Endothelial cell (in vitro differentiated cells): ENCODE measurements at regions not wholly inside any gene's neighbourhood (a gene's known extent, or its start where the extent isn't known, plus 50 kb on each side); places are given as distances from the start of the nearest gene placed in this dataset.

ENCODE experiments used
- DNase-seq: peaks from one replicate; pipeline ENCODE4 v3.0.0; 2021; ENCODE audit warnings: low spot score
- H3K27ac Mint-ChIP-seq: one replicate; pipeline ENCODE4 v1.8.0; 2021; ENCODE audit warnings: mixed read lengths, inconsistent platforms; ENCODE audit not compliant: unreplicated experiment
- H3K27me3 Mint-ChIP-seq: one replicate; pipeline ENCODE4 v1.8.0; 2021; ENCODE audit warnings: mild to moderate bottlenecking, moderate library complexity, mixed read lengths, inconsistent platforms; ENCODE audit not compliant: unreplicated experiment
- H3K36me3 Mint-ChIP-seq: one replicate; pipeline ENCODE4 v1.8.0; 2021; ENCODE audit warnings: mild to moderate bottlenecking, low read depth, mixed read lengths, inconsistent platforms; ENCODE audit not compliant: unreplicated experiment
- H3K4me1 Mint-ChIP-seq: one replicate; pipeline ENCODE4 v1.8.0; 2021; ENCODE audit warnings: mild to moderate bottlenecking, mixed read lengths, inconsistent platforms; ENCODE audit not compliant: unreplicated experiment
- H3K4me3 Mint-ChIP-seq: one replicate; pipeline ENCODE4 v1.8.0; 2021; ENCODE audit warnings: mild to moderate bottlenecking, mixed read lengths, inconsistent platforms; ENCODE audit not compliant: unreplicated experiment
- H3K9me3 Mint-ChIP-seq: one replicate; pipeline ENCODE4 v1.8.0; 2021; ENCODE audit warnings: mixed read lengths, inconsistent platforms; ENCODE audit not compliant: unreplicated experiment
- TF ChIP-seq, protein P1 (sequence below): fragments of 200-600 bp; sonication (generic); IDR thresholded peaks from one replicate; pipeline ENCODE4 v1.5.0; 2021; ENCODE audit warnings: antibody characterized with exemption; ENCODE audit not compliant: unreplicated experiment

GRCh38 chr11:34790620-34791019, 125.6 kb downstream of the APIP start:
- H3K9me3 Mint-ChIP-seq = no peaks in the 10 kb centered on the region

DNA sequence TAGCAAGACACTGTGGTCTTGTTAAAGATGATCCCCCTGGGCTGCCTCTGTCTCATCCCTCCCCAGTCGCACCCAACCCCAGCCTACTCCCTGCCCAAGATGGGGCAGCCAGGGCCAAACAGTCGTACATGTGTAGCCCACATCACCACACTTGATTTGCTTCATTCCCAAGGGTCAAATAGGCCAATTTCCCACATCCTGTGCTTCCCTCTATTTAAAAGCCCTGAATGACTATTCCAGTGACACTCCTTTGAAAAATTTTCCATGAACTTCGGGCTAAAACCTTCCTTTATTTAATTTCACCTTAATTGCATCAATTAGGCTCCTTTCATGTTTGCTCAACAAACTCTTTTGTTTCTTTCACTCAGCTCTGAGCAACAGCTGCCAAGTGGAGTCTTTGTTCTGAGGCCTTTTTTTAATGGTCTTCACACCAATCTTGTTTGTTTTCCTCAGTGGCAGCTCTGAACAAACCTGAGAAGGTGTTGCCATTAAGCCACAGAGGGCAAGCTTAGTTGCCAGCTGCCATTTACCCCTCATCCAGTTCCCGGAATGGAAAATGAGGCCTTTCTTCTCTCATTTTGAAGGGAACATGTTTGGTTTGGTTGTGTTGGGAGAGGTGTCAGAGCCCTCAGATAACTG, 126.9 kb downstream of the APIP start:
- TF ChIP-seq, protein P1, sequence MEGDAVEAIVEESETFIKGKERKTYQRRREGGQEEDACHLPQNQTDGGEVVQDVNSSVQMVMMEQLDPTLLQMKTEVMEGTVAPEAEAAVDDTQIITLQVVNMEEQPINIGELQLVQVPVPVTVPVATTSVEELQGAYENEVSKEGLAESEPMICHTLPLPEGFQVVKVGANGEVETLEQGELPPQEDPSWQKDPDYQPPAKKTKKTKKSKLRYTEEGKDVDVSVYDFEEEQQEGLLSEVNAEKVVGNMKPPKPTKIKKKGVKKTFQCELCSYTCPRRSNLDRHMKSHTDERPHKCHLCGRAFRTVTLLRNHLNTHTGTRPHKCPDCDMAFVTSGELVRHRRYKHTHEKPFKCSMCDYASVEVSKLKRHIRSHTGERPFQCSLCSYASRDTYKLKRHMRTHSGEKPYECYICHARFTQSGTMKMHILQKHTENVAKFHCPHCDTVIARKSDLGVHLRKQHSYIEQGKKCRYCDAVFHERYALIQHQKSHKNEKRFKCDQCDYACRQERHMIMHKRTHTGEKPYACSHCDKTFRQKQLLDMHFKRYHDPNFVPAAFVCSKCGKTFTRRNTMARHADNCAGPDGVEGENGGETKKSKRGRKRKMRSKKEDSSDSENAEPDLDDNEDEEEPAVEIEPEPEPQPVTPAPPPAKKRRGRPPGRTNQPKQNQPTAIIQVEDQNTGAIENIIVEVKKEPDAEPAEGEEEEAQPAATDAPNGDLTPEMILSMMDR = no peak
- H3K9me3 Mint-ChIP-seq = no peaks in the 10 kb centered on the region
- DNase-seq = no peak
- no peak overlapping the region for H3K27ac Mint-ChIP-seq
- peaks cover 11% of the 10 kb centered on the region for H3K36me3 Mint-ChIP-seq
- no peak overlapping the region for H3K4me3 Mint-ChIP-seq
- H3K4me1 Mint-ChIP-seq = peaks cover 3% of the 10 kb centered on the region
- no peaks in the 10 kb centered on the region for H3K27me3 Mint-ChIP-seq

More at GRCh38 chr11:34790620-34791019, 125.6 kb downstream of the APIP start:
- Mint-ChIP-seq H3K4me1 (peaks cover 8% of the 10 kb centered on the region), H3K36me3 (peaks cover 13% of the 10 kb centered on the region), H3K27me3 (no peaks in the 10 kb centered on the region), H3K4me3 (no peak overlapping the region), H3K27ac (no peak overlapping the region)
- TF ChIP-seq, protein P1 = no peak
- DNase-seq = no peak

- no peak for DNase-seq
- Mint-ChIP-seq H3K9me3 (no peaks in the 10 kb centered on the region), H3K27me3 (no peaks in the 10 kb centered on the region), H3K27ac (no peak overlapping the region), H3K36me3 (peaks cover 11% of the 10 kb centered on the region), H3K4me3 (no peak overlapping the region), H3K4me1 (peaks cover 3% of the 10 kb centered on the region)
- TF ChIP-seq, protein P1 = no peak
Measured at GRCh38 chr11:34788642-34789041, 127.5 kb downstream of the APIP start.

DNA sequence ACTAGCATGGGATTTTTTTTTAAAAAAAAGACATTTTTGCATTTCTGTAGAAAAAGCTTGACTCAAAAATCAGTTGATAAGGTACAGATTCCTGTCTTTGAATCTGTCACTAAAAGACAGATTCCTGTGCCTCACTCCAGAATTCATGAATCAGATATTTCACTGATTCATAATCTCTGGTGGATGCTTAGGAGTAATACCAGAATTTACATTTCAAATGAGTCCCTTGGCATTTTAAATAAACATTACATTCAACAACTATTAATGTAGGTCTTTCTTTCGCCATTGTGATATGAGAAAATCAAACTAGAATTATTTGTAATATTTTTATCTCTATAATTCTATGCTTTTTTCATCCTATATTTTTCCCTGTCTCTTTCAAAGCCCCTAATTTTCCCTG, 128.3 kb downstream of the APIP start:
- H3K27me3 Mint-ChIP-seq = no peaks in the 10 kb centered on the region
- peaks cover 3% of the 10 kb centered on the region for H3K4me1 Mint-ChIP-seq
- TF ChIP-seq, protein P1 = no peak
- DNase-seq = no peak
- no peak overlapping the region for H3K4me3 Mint-ChIP-seq
- peaks cover 11% of the 10 kb centered on the region for H3K36me3 Mint-ChIP-seq
- H3K27ac Mint-ChIP-seq = no peak overlapping the region
- H3K9me3 Mint-ChIP-seq = no peaks in the 10 kb centered on the region

- TF ChIP-seq, protein P1 = no peak
- Mint-ChIP-seq H3K27ac (no peak overlapping the region), H3K4me1 (no peaks in the 10 kb centered on the region)
Measured at GRCh38 chr11:34787348-34787747, 128.8 kb downstream of the APIP start.

More at GRCh38 chr11:34787348-34787747, 128.8 kb downstream of the APIP start:
- Mint-ChIP-seq H3K36me3 (peaks cover 11% of the 10 kb centered on the region), H3K27me3 (no peaks in the 10 kb centered on the region), H3K4me3 (no peak overlapping the region), H3K9me3 (no peaks in the 10 kb centered on the region)
- DNase-seq = no peak
